ENCODE measurements at regions not wholly inside any gene's neighbourhood (a gene's known extent, or its start where the extent isn't known, plus 50 kb on each side); places are given as distances from the start of the nearest gene placed in this dataset.

- H3K27me3 Mint-ChIP-seq (ENCODE audit: insufficient read depth, unreplicated experiment): no peaks in the 10 kb centered on the region
- CTCF ChIA-PET: no interaction called here
- intact Hi-C loops (cut with micrococcal nuclease; ENCODE audit: unreplicated experiment): no loop called here
Observed at GRCh38 chr6:84615987-84616386, 148.4 kb downstream of the TBX18 start.

DNA sequence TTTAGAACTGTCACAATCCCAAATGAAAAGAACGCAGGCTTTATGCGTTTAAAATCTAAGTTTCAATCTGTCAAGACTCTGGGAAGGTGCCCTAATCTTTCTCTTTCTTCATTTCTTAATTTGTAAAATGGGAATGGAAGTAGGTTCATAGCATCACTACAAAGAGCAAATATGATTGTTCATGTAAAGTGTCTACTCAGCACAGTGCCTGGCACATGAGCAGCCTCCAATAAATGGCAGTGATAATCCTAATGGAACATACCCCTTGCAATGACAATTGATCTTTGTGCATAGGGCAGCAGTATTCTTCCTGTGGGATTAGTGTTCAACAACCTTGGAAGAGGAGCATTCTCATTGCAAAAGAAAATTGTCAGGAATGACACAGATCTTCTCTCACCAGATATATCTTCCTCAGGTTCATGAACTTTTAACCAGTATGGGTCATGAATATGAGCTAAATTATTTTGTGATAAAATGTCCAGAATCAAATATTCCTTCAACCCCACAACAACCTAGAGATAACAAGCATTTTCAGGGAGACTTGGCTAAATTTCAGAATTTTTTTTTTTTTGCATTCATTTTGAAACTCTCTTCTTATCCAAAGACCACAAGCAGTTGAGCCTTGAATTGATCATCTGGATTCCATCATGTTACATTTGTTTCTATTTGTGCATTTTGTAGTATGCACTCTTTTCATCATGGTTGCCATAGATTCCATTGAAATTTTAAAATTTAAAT is 149.1 kb downstream of the TBX18 start:
- no peak for TF ChIP-seq CTCF (IDR thresholded peaks at IDR 0.05; ENCODE audit: insufficient read depth in 1 of 2, low read depth in 1 of 2, low read length in 1 of 2, severe bottlenecking in 1 of 2, unreplicated experiment in 1 of 2)
- intact Hi-C loops (cut with micrococcal nuclease; ENCODE audit: unreplicated experiment): no loop called here
- no peaks in the 10 kb centered on the region for H3K4me1 ChIP-seq
- CTCF ChIA-PET: no interaction called here
- no peaks in the 10 kb centered on the region for H3K27me3 ChIP-seq (replicated peaks; ENCODE audit: control insufficient read depth, insufficient read depth, low read length)
- H3K4me3 ChIP-seq (ENCODE audit: low read depth, low read length): no peak overlapping the region
- H3K4me3 Mint-ChIP-seq (ENCODE audit: unreplicated experiment): no peak overlapping the region
- POLR2A ChIA-PET: no interaction called here
- no peak for DNase-seq
- H3K36me3 Mint-ChIP-seq (ENCODE audit: insufficient read depth, unreplicated experiment): no peaks in the 10 kb centered on the region
- H3K4me1 Mint-ChIP-seq (ENCODE audit: low read depth, unreplicated experiment): no peaks in the 10 kb centered on the region
- no peaks in the 10 kb centered on the region for H3K36me3 ChIP-seq (ENCODE audit: control insufficient read depth, insufficient read depth, low read length)
- H3K9me3 Mint-ChIP-seq (ENCODE audit: unreplicated experiment): no peaks in the 10 kb centered on the region
- H3K9me3 ChIP-seq: no peaks in the 10 kb centered on the region
- no peak overlapping the region for H3K27ac Mint-ChIP-seq (ENCODE audit: unreplicated experiment)
- no peaks in the 10 kb centered on the region for H3K27me3 Mint-ChIP-seq (ENCODE audit: insufficient read depth, unreplicated experiment)
- no TSS peak for BruUV-seq (replicated peaks)

More at GRCh38 chr6:84615987-84616386, 148.4 kb downstream of the TBX18 start:
- Histone ChIP-seq H3K36me3 (ENCODE audit: control insufficient read depth, insufficient read depth, low read length) (no peaks in the 10 kb centered on the region), H3K4me1 (no peaks in the 10 kb centered on the region), H3K27me3 (replicated peaks; ENCODE audit: control insufficient read depth, insufficient read depth, low read length) (no peaks in the 10 kb centered on the region), H3K9me3 (no peaks in the 10 kb centered on the region), H3K4me3 (ENCODE audit: low read depth, low read length) (no peak overlapping the region)
- no peaks in the 10 kb centered on the region for H3K36me3 Mint-ChIP-seq (ENCODE audit: insufficient read depth, unreplicated experiment)
- no peaks in the 10 kb centered on the region for H3K4me1 Mint-ChIP-seq (ENCODE audit: low read depth, unreplicated experiment)
- DNase-seq: no peak
- H3K9me3 Mint-ChIP-seq (ENCODE audit: unreplicated experiment): no peaks in the 10 kb centered on the region
- no peak for TF ChIP-seq CTCF (IDR thresholded peaks at IDR 0.05; ENCODE audit: insufficient read depth in 1 of 2, low read depth in 1 of 2, low read length in 1 of 2, severe bottlenecking in 1 of 2, unreplicated experiment in 1 of 2)
- H3K4me3 Mint-ChIP-seq (ENCODE audit: unreplicated experiment): no peak overlapping the region
- POLR2A ChIA-PET: no interaction called here
- no TSS peak for BruUV-seq (replicated peaks)
- no peak overlapping the region for H3K27ac Mint-ChIP-seq (ENCODE audit: unreplicated experiment)

DNA sequence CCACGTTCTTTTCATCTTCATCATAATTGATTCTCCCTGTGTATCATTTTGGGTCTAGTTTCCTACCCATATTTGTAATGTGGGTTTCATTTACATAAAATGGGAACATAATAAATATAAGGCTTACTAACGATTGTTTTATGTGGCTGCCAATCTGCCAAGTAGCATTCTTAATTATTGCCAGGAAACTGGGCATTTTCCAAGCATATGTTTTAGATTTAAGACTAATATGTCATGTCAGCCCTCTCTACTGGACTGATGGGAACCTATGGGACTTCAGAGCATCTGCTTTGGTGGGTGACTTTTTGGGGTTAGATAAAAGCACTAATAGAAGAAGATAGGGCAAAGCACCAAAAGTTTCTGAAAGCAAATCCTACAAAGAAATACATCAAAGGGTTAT is 157.5 kb downstream of the TBX18 start:
- no peak overlapping the region for H3K4me3 Mint-ChIP-seq (ENCODE audit: unreplicated experiment)
- no TSS peak for BruUV-seq (replicated peaks)

More for the DNA sequence above, 157.5 kb downstream of the TBX18 start:
- Mint-ChIP-seq H3K27ac (ENCODE audit: unreplicated experiment) (no peak overlapping the region), H3K27me3 (ENCODE audit: insufficient read depth, unreplicated experiment) (no peaks in the 10 kb centered on the region), H3K4me1 (ENCODE audit: low read depth, unreplicated experiment) (no peaks in the 10 kb centered on the region), H3K9me3 (ENCODE audit: unreplicated experiment) (no peaks in the 10 kb centered on the region), H3K36me3 (ENCODE audit: insufficient read depth, unreplicated experiment) (no peaks in the 10 kb centered on the region)
- H3K27me3 ChIP-seq (replicated peaks; ENCODE audit: control insufficient read depth, insufficient read depth, low read length): no peaks in the 10 kb centered on the region
- no peaks in the 10 kb centered on the region for H3K36me3 ChIP-seq (ENCODE audit: control insufficient read depth, insufficient read depth, low read length)
- POLR2A ChIA-PET: no interaction called here
- H3K4me1 ChIP-seq: no peaks in the 10 kb centered on the region
- intact Hi-C loops (cut with micrococcal nuclease; ENCODE audit: unreplicated experiment): no loop called here
- DNase-seq: no peak
- H3K4me3 ChIP-seq (ENCODE audit: low read depth, low read length): no peak overlapping the region
- H3K9me3 ChIP-seq: no peaks in the 10 kb centered on the region
- no peak for TF ChIP-seq CTCF (IDR thresholded peaks at IDR 0.05; ENCODE audit: insufficient read depth in 1 of 2, low read depth in 1 of 2, low read length in 1 of 2, severe bottlenecking in 1 of 2, unreplicated experiment in 1 of 2)
- CTCF ChIA-PET: no interaction called here

Measured in Caco-2 (cell line).